K562 (cell line): ENCODE measurements at regions not wholly inside any gene's neighbourhood (a gene's known extent, or its start where the extent isn't known, plus 50 kb on each side); places are given as distances from the start of the nearest gene placed in this dataset.
"Not testable (repeated sequence)": the region's sequence is repeated elsewhere in the genome, so short reads cannot be mapped to it uniquely, and the experiment has no call there.

Experiments used
- ATAC-seq: fragments of 200-7000 bp; cut with Tn5 transposase; 3 replicates; pipeline ENCODE4 v1.9.1; 2020; ENCODE audit warnings: moderate library complexity
- BruUV-seq: library from RNA; stranded (reverse); fragments of 400-500 nt; replicated peaks from 2 replicates; lab custom pipeline; 2021; lab: Mats Ljungman, UMichigan
- CTCF ChIA-PET: fragments of 300-600 bp; formaldehyde crosslinking; extraction: SDS; loops from one replicate; lab custom pipeline; 2021; ENCODE audit warnings: low intra/inter-chr PET ratio; lab: Yijun Ruan, JAX
- POLR2A ChIA-PET: fragments of 300-600, 350-650 bp; sonication (Branson Sonifier 250); formaldehyde crosslinking; extraction: SDS; loops from one replicate; lab custom pipeline; 2021; ENCODE audit warnings: antibody characterized with exemption, inconsistent platforms; lab: Yijun Ruan, JAX
- DNase-seq, 4 experiments: peaks; one replicate each; pipeline versions ENCODE4 v3.0.0 to v3.0.0-alpha.2; 2011 to 2018; ENCODE audit warnings: low spot score in 3 of 4, mixed read lengths in 3 of 4; ENCODE audit errors: extremely low read depth in 1 of 4
- FAIRE-seq: peaks from 2 replicates; lab custom pipeline; 2011; peaks lifted over from hg19 to GRCh38; lab: Jason Lieb, UNC
- H2AFZ ChIP-seq: 2 replicates; pipeline ENCODE4 v1.6.0; 2011; ENCODE audit warnings: low read depth, low read length, control low read depth, inconsistent platforms
- H3K27ac ChIP-seq: fragments of 200-600 bp; 3 replicates; pipeline ENCODE4 v1.8.0; 2011; ENCODE audit warnings: low read depth, mild to moderate bottlenecking, control low read depth, inconsistent platforms, low read length, moderate library complexity, mixed read lengths; ENCODE audit errors: extremely low read depth
- H3K27me3 ChIP-seq, 2 experiments: fragments of 300-600 bp in 1 of 2; 2 replicates in 1 of 2; 3 replicates in 1 of 2; pipeline versions ENCODE4 v1.6.0 to v1.8.0; 2011; ENCODE audit warnings: inconsistent platforms in 2 of 2, low read length in 2 of 2, mild to moderate bottlenecking in 1 of 2, mixed read lengths in 1 of 2, moderate library complexity in 1 of 2; ENCODE audit not compliant: control insufficient read depth in 2 of 2, insufficient read depth in 2 of 2
- H3K36me3 ChIP-seq: fragments of 300-600 bp; 3 replicates; pipeline ENCODE4 v1.8.0; 2011; ENCODE audit warnings: mild to moderate bottlenecking, low read length, inconsistent platforms; ENCODE audit not compliant: control insufficient read depth, insufficient read depth
- H3K4me1 ChIP-seq, 2 experiments: fragments of 200-600 bp in 1 of 2; replicated peaks in 1 of 2; 2 replicates in 1 of 2; 3 replicates in 1 of 2; pipeline versions ENCODE4 v1.5.1 to v1.8.0; 2011; ENCODE audit warnings: inconsistent platforms in 2 of 2, low read length in 2 of 2, mild to moderate bottlenecking in 1 of 2, mixed read lengths in 1 of 2, moderate library complexity in 1 of 2; ENCODE audit not compliant: control insufficient read depth in 2 of 2, insufficient read depth in 2 of 2
- H3K4me2 ChIP-seq: 2 replicates; pipeline ENCODE4 v1.6.1; 2011; ENCODE audit warnings: low read length, control low read depth, inconsistent platforms, mixed read lengths; ENCODE audit not compliant: insufficient read depth
- H3K4me3 ChIP-seq: fragments of 200-600 bp; sonication (generic), shearing (Covaris generic); 2 replicates; pipeline ENCODE4 v1.5.1; 2016; ENCODE audit warnings: control low read depth, inconsistent platforms
- H3K79me2 ChIP-seq: fragments of 200-600 bp; 3 replicates; pipeline ENCODE4 v1.8.0; 2011; ENCODE audit warnings: low read length, inconsistent platforms; ENCODE audit not compliant: control insufficient read depth, insufficient read depth
- H3K9ac ChIP-seq, 2 experiments: 2 replicates each; pipeline versions ENCODE4 v1.6.0 to v1.6.1; 2011; ENCODE audit warnings: low read depth in 2 of 2, low read length in 2 of 2, control low read depth in 1 of 2, inconsistent platforms in 1 of 2, mild to moderate bottlenecking in 1 of 2, mixed read lengths in 1 of 2; ENCODE audit not compliant: insufficient read depth in 1 of 2
- H3K9me1 ChIP-seq: one replicate; pipeline ENCODE4 v1.6.0; 2011; ENCODE audit warnings: inconsistent platforms, mild to moderate bottlenecking, low read length, moderate library complexity; ENCODE audit not compliant: control insufficient read depth, insufficient read depth
- H3K9me3 ChIP-seq: replicated peaks from 2 replicates; pipeline ENCODE4 v1.5.1; 2011; ENCODE audit warnings: low read depth, low read length, inconsistent platforms; ENCODE audit not compliant: control insufficient read depth, insufficient read depth
- H4K20me1 ChIP-seq: replicated peaks from 2 replicates; pipeline ENCODE4 v1.6.1; 2011; ENCODE audit warnings: low read length, inconsistent platforms, mixed read lengths; ENCODE audit not compliant: control insufficient read depth, insufficient read depth
- ELK1 ChIP-seq: sonication (generic); formaldehyde crosslinking; IDR thresholded peaks from 2 replicates; pipeline ENCODE4 v1.8.1; 2022; ENCODE audit warnings: missing genetic modification reagents
- HINFP ChIP-seq: fragments of 450-650 bp; conservative IDR thresholded peaks from 2 replicates; pipeline ENCODE4 v1.6.1; 2016; ENCODE audit warnings: missing genetic modification characterization, low read depth, mild to moderate bottlenecking, control low read depth, missing compliant biosample characterization
- MCM2 ChIP-seq: fragments of 450-650 bp; IDR thresholded peaks from 2 replicates; pipeline ENCODE4 v1.6.1; 2017; ENCODE audit warnings: low read depth, mild to moderate bottlenecking
- NR0B1 ChIP-seq: fragments of 450-650 bp; IDR thresholded peaks from one replicate; pipeline ENCODE4 v1.6.1; 2018; ENCODE audit warnings: mild to moderate bottlenecking, moderate library complexity; ENCODE audit not compliant: partially characterized antibody
- NR2C1 ChIP-seq, 2 experiments: fragments of 450-650 bp; IDR thresholded peaks; 2 replicates each; pipeline ENCODE4 v1.6.1; 2017; ENCODE audit warnings: mild to moderate bottlenecking in 2 of 2, antibody characterized with exemption in 1 of 2, inconsistent platforms in 1 of 2, missing compliant biosample characterization in 1 of 2, missing genetic modification characterization in 1 of 2
- POLR2G ChIP-seq: fragments of 200-400 bp; formaldehyde crosslinking; IDR thresholded peaks from 2 replicates; pipeline ENCODE4 v1.6.1; 2017; ENCODE audit warnings: low read depth, mild to moderate bottlenecking, antibody characterized with exemption, low read length, moderate library complexity
- RBM39 ChIP-seq: fragments of 200-400 bp; formaldehyde crosslinking; optimal IDR thresholded peaks from 2 replicates; pipeline ENCODE3; 2018; ENCODE audit warnings: low read depth, low read length
- SRF ChIP-seq, 2 experiments: fragments of 250-450, 450-650 bp in 1 of 2; sonication (Bioruptor Pico) in 1 of 2; sonication (generic) in 1 of 2; formaldehyde crosslinking; IDR thresholded peaks; 2 replicates each; pipeline versions ENCODE4 v1.5.0 to v1.5.1; 2020 to 2022; ENCODE audit warnings: mild to moderate bottlenecking in 1 of 2, missing genetic modification reagents in 1 of 2
- ZNF76 ChIP-seq: fragments of 250-450 bp; sonication (Bioruptor Pico); IDR thresholded peaks from 2 replicates; pipeline ENCODE4 v1.4.0; 2020; ENCODE audit warnings: mild to moderate bottlenecking, moderate library complexity, borderline replicate concordance
- ZNF830 ChIP-seq: fragments of 250-450 bp; sonication (Bioruptor Pico); IDR thresholded peaks from 2 replicates; pipeline ENCODE4 v1.5.0; 2021; ENCODE audit warnings: mild to moderate bottlenecking
- WGBS: fragments of 100-300 bp; shearing (Covaris generic); methylation state at CpG from one replicate; pipeline ENCODE4 v1.1.6; 2016; ENCODE audit warnings: low coverage, mixed read lengths; ENCODE audit not compliant: insufficient coverage; ENCODE audit errors: missing lambda C conversion rate; 5-methylcytosine and 5-hydroxymethylcytosine counted together
- in situ Hi-C: fragments of 300-500 bp; cut with MboI; formaldehyde crosslinking; loops from 4 replicates; pipeline ENCODE4 v1.15.0; 2018; ENCODE audit warnings: inconsistent platforms, mixed read lengths
- intact Hi-C: fragments of 100-400 bp; cut with micrococcal nuclease; formaldehyde crosslinking; loops from 2 replicates; pipeline ENCODE4 v1.14.2; 2022
- TF ChIP-seq, protein P1 (sequence below): fragments of 250-450 bp; sonication (Bioruptor Pico); IDR thresholded peaks from 2 replicates; pipeline ENCODE4 v1.5.0; 2020; ENCODE audit warnings: mild to moderate bottlenecking

- TF ChIP-seq ZNF830 (CRISPR knock-in tag) (no peak), HINFP (tag) (no peak), MCM2 (no peak), NR0B1 (no peak), ZNF76 (no peak), SRF (CRISPR knock-in tag; IDR thresholded peaks at IDR 0.05) (no peak), RBM39 (no peak), NR2C1 (IDR thresholded peaks at IDR 0.05) (no peak), NR2C1 (tag; IDR thresholded peaks at IDR 0.05) (no peak), POLR2G (no peak), ELK1 (CRISPR knock-in tag) (no peak)
- TF ChIP-seq, protein P1, sequence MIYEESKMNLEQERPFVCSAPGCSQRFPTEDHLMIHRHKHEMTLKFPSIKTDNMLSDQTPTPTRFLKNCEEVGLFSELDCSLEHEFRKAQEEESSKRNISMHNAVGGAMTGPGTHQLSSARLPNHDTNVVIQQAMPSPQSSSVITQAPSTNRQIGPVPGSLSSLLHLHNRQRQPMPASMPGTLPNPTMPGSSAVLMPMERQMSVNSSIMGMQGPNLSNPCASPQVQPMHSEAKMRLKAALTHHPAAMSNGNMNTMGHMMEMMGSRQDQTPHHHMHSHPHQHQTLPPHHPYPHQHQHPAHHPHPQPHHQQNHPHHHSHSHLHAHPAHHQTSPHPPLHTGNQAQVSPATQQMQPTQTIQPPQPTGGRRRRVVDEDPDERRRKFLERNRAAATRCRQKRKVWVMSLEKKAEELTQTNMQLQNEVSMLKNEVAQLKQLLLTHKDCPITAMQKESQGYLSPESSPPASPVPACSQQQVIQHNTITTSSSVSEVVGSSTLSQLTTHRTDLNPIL = no peak
Observed at GRCh38 chrX:42832764-42833549, 55.0 kb upstream of the PPP1R2C start (continued).

DNA sequence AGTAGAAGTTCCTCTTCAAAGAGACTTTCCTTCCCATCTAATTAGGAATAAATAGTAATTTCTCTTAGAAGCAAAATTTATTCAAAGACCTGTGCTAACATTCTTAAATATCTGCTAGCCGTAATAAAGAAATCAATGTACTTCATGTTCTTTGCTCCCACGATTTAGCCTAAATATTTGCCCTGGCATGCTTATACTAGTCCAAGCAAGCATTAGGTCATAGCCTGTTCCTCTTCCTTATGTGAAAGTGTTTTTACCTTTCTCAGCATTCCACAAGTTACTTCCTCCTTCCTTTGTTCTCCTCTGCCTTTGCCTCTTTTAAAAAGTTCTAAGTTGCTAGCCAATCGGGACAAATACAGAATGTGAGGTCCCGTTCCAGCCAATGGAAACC lies 55.6 kb upstream of the PPP1R2C start:
- H3K9me1 ChIP-seq, H3K27me3 ChIP-seq, H4K20me1 ChIP-seq, H3K9ac ChIP-seq, H3K36me3 ChIP-seq, DNase-seq, FAIRE-seq, H3K79me2 ChIP-seq, H3K4me2 ChIP-seq, in situ Hi-C loops, H3K4me3 ChIP-seq, POLR2A ChIA-PET, CTCF ChIA-PET, H3K27ac ChIP-seq, intact Hi-C loops, H2AFZ ChIP-seq, H3K4me1 ChIP-seq, H3K9me3 ChIP-seq, ATAC-seq, BruUV-seq: not testable (repeated sequence)
- WGBS = 0% methylated on average over 2 of the region's 4 CpGs
